ENCODE measurements at regions not wholly inside any gene's neighbourhood (a gene's known extent, or its start where the extent isn't known, plus 50 kb on each side); places are given as distances from the start of the nearest gene placed in this dataset.

GRCh38 chr13:76798037-76798436 is 88.2 kb downstream of the KCTD12 start:
- TF ChIP-seq EZH2phosphoT487 (IDR thresholded peaks at IDR 0.05; ENCODE audit: insufficient read depth, low read depth) (no peak), EZH2 (IDR thresholded peaks at IDR 0.05; ENCODE audit: insufficient read depth, poor library complexity, severe bottlenecking) (no peak)
